Naive thymus-derived CD4-positive, alpha-beta T cell (primary cell): ENCODE measurements at regions not wholly inside any gene's neighbourhood (a gene's known extent, or its start where the extent isn't known, plus 50 kb on each side); places are given as distances from the start of the nearest gene placed in this dataset.

Experiments
- ATAC-seq: fragments of 150-1000 bp; cut with Tn5 transposase; 2 replicates; pipeline ENCODE4 v1.10.0; 2021; ENCODE audit warnings: mild to moderate bottlenecking, moderate library complexity
- CTCF ChIA-PET: fragments of 350-600 bp; sonication (Branson Sonifier 250); formaldehyde crosslinking; loops from one replicate; lab custom pipeline; 2021; ENCODE audit warnings: antibody characterized with exemption; lab: Charles Lee
- POLR2A ChIA-PET: fragments of 350-600 bp; sonication (Branson Sonifier 250); formaldehyde crosslinking; loops from one replicate; lab custom pipeline; 2021; ENCODE audit warnings: antibody characterized with exemption, inconsistent platforms; lab: Charles Lee
- DNase-seq, 9 donors: peaks; one replicate each; pipeline versions ENCODE4 v3.0.0 to v3.0.0-alpha.2; 2020 to 2022; ENCODE audit warnings: mixed read lengths in 1 of 9
- H3K27ac ChIP-seq: one replicate; pipeline ENCODE4 v1.7.0; 2013; ENCODE audit warnings: mild to moderate bottlenecking, low read depth, low read length, moderate library complexity
- H3K27me3 ChIP-seq, 2 donors: one replicate each; pipeline ENCODE4 v1.7.0; 2013; ENCODE audit warnings: low read length in 2 of 2, mild to moderate bottlenecking in 2 of 2, moderate library complexity in 2 of 2; ENCODE audit not compliant: control insufficient read depth in 2 of 2, insufficient read depth in 2 of 2
- H3K36me3 ChIP-seq, 3 experiments: 1 replicate in 2 of 3; 2 replicates in 1 of 3; pipeline ENCODE4 v1.7.0; 2013; ENCODE audit warnings: low read length in 3 of 3, mild to moderate bottlenecking in 3 of 3, moderate library complexity in 1 of 3; ENCODE audit not compliant: insufficient read depth in 3 of 3, control insufficient read depth in 2 of 3
- H3K4me1 ChIP-seq, 2 donors: one replicate each; pipeline ENCODE4 v1.7.0; 2013; ENCODE audit warnings: low read length in 2 of 2, mild to moderate bottlenecking in 2 of 2, moderate library complexity in 1 of 2; ENCODE audit not compliant: control insufficient read depth in 2 of 2, insufficient read depth in 2 of 2
- H3K4me3 ChIP-seq: 2 replicates; pipeline ENCODE4 v1.7.0; 2013; ENCODE audit warnings: mild to moderate bottlenecking, low read length
- H3K9me3 ChIP-seq, 3 experiments: 1 replicate in 2 of 3; 2 replicates in 1 of 3; pipeline ENCODE4 v1.7.0; 2013; ENCODE audit warnings: low read length in 3 of 3; ENCODE audit not compliant: control insufficient read depth in 2 of 3
- H3K27ac Mint-ChIP-seq, 9 donors: one replicate each; pipeline ENCODE4 v1.8.0; 2020 to 2022; ENCODE audit warnings: mixed read lengths in 9 of 9, mild to moderate bottlenecking in 8 of 9, moderate library complexity in 5 of 9, inconsistent platforms in 2 of 9
- H3K27me3 Mint-ChIP-seq, 5 donors: one replicate each; pipeline ENCODE4 v1.8.0; 2021 to 2022; ENCODE audit warnings: mixed read lengths in 5 of 5, mild to moderate bottlenecking in 1 of 5
- H3K36me3 Mint-ChIP-seq, 5 donors: one replicate each; pipeline ENCODE4 v1.8.0; 2020 to 2022; ENCODE audit warnings: mixed read lengths in 5 of 5, mild to moderate bottlenecking in 3 of 5, inconsistent platforms in 1 of 5
- H3K4me1 Mint-ChIP-seq, 7 donors: one replicate each; pipeline ENCODE4 v1.8.0; 2020 to 2022; ENCODE audit warnings: mixed read lengths in 7 of 7, mild to moderate bottlenecking in 3 of 7, inconsistent platforms in 1 of 7
- H3K4me3 Mint-ChIP-seq, 10 donors: one replicate each; pipeline ENCODE4 v1.8.0; 2020 to 2022; ENCODE audit warnings: mild to moderate bottlenecking in 10 of 10, mixed read lengths in 10 of 10, moderate library complexity in 6 of 10, inconsistent platforms in 2 of 10
- H3K9me3 Mint-ChIP-seq, 11 donors: one replicate each; pipeline ENCODE4 v1.8.0; 2020 to 2022; ENCODE audit warnings: mixed read lengths in 11 of 11, mild to moderate bottlenecking in 4 of 11, inconsistent platforms in 1 of 11, moderate library complexity in 1 of 11
- intact Hi-C, 2 donors: fragments of 100-400 bp; cut with micrococcal nuclease; formaldehyde crosslinking; loops; one replicate each; pipeline ENCODE4 v1.15.1; 2023

DNA sequence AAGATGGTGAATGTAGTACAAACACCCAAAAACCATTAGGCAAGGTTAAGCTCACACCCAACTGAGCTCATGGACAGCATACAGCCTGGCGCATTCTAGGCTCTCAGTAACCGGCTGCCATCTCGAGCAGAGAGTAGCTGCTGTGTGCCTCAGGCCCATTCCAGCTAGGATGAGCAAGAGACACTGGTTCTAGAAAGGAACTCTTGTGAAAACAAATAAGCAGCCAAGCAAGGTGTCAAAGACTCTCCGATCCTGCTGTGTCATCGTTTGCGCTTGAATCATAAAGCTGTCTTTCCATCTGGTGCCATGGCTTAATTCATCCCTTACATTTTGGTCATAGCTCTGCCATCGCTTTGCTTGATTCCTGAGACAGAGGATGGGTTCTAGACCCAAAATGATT is 135.4 kb upstream of the MSX2 start:
- Mint-ChIP-seq H3K9me3 (peaks cover 0 to 23% (median 6%) of the 10 kb centered on the region in 11 donors), H3K4me1 (no peaks in the 10 kb centered on the region), H3K27ac (no peak overlapping the region), H3K27me3 (peaks cover 0 to 10% (median 4%) of the 10 kb centered on the region in 5 donors), H3K36me3 (peaks cover 0 to 5% (median 0%) of the 10 kb centered on the region in 5 donors), H3K4me3 (no peak overlapping the region)
- no peak for ATAC-seq
- POLR2A ChIA-PET = no interaction called here
- intact Hi-C loops = no loop called here
- Histone ChIP-seq H3K27ac (no peak overlapping the region), H3K4me1 (no peaks in the 10 kb centered on the region), H3K36me3 (no peaks in the 10 kb centered on the region), H3K4me3 (no peak overlapping the region), H3K27me3 (no peaks in the 10 kb centered on the region), H3K9me3 (no peaks in the 10 kb centered on the region)
- no peak for DNase-seq
- CTCF ChIA-PET = no interaction called here

- no peak for ATAC-seq
- H3K4me3 Mint-ChIP-seq = no peak overlapping the region
- H3K4me1 Mint-ChIP-seq = no peaks in the 10 kb centered on the region
- H3K9me3 Mint-ChIP-seq = peaks cover 0 to 23% (median 6%) of the 10 kb centered on the region in 11 donors
- POLR2A ChIA-PET = no interaction called here
- H3K27ac Mint-ChIP-seq = no peak overlapping the region
- H3K4me1 ChIP-seq = no peaks in the 10 kb centered on the region
- DNase-seq = no peak
- CTCF ChIA-PET = no interaction called here
- no peaks in the 10 kb centered on the region for H3K36me3 ChIP-seq
- no peaks in the 10 kb centered on the region for H3K9me3 ChIP-seq
- intact Hi-C loops = no loop called here
- no peak overlapping the region for H3K27ac ChIP-seq
- peaks cover 0 to 10% (median 4%) of the 10 kb centered on the region in 5 donors for H3K27me3 Mint-ChIP-seq
- peaks cover 0 to 5% (median 0%) of the 10 kb centered on the region in 5 donors for H3K36me3 Mint-ChIP-seq
- no peak overlapping the region for H3K4me3 ChIP-seq
- no peaks in the 10 kb centered on the region for H3K27me3 ChIP-seq
These were observed 134.8 kb upstream of the MSX2 start for GRCh38 chr5:174589599-174589998.

DNA sequence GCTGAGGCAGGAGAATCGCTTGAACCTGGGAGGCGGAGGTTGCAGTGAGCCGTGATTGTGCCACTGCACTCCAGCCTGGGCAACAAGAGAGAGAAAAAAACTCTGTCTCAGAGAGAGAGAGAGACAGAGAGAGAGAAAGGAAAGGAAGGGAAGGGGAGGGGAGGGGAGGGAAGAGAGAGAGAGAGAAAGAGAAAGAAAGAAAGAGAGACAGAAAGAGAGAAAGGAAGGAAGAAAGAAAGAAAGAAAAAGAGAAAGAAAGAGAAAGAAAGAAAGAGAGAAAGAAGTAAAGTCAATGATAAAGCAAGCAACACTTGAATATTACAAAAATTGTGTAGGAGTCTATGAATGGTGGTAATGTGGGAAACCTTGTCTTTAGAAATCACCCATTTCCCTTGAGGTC is 133.6 kb upstream of the MSX2 start:
- DNase-seq = no peak
- POLR2A ChIA-PET = no interaction called here
- no peak overlapping the region for H3K27ac Mint-ChIP-seq

GRCh38 chr5:174596429-174596828 is 128.0 kb upstream of the MSX2 start:
- Histone ChIP-seq H3K9me3 (no peaks in the 10 kb centered on the region), H3K4me1 (no peaks in the 10 kb centered on the region), H3K4me3 (no peak overlapping the region), H3K36me3 (no peaks in the 10 kb centered on the region), H3K27ac (no peak overlapping the region), H3K27me3 (no peaks in the 10 kb centered on the region)
- intact Hi-C loops = no loop called here
- Mint-ChIP-seq H3K27ac (no peak overlapping the region), H3K36me3 (no peaks in the 10 kb centered on the region), H3K4me1 (peaks cover 0 to 5% (median 0%) of the 10 kb centered on the region in 7 donors), H3K4me3 (no peak overlapping the region), H3K27me3 (peaks cover 9 to 18% (median 11%) of the 10 kb centered on the region in 5 donors), H3K9me3 (peaks cover 0 to 5% (median 0%) of the 10 kb centered on the region in 11 donors)
- ATAC-seq (no peak), DNase-seq (no peak)
- ChIA-PET CTCF (no interaction called here), POLR2A (no interaction called here)

More for the DNA sequence above, 133.6 kb upstream of the MSX2 start:
- Mint-ChIP-seq H3K27me3 (peaks cover 0 to 9% (median 4%) of the 10 kb centered on the region in 5 donors), H3K36me3 (peaks cover 0 to 5% (median 0%) of the 10 kb centered on the region in 5 donors), H3K4me3 (no peak overlapping the region), H3K4me1 (no peaks in the 10 kb centered on the region), H3K9me3 (peaks cover 0 to 16% (median 5%) of the 10 kb centered on the region in 11 donors)
- no peaks in the 10 kb centered on the region for H3K27me3 ChIP-seq
- intact Hi-C loops = no loop called here
- no peaks in the 10 kb centered on the region for H3K36me3 ChIP-seq
- ATAC-seq = no peak
- H3K4me3 ChIP-seq = no peak overlapping the region
- H3K4me1 ChIP-seq = no peaks in the 10 kb centered on the region
- CTCF ChIA-PET = no interaction called here
- H3K9me3 ChIP-seq = no peaks in the 10 kb centered on the region
- no peak overlapping the region for H3K27ac ChIP-seq

DNA sequence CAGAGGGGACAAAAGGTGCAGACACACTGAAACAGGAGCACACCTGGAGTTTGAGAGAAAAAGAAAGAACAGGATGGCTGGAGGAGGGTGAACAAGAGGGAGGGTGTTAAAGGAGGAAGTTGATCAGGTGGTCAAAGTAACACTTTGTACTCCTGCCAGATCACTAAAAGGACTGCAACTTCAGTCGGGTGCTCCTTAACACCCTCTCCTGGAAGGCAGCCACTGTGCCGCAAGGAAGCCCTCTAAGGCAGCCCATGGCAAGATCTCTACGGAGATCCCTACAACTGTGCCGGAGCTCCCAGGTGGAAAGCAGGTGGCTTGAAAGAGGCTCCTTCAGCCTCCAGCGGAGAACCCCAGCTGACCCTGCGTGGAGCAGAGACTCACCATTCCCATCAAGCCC is 124.4 kb upstream of the MSX2 start:
- H3K4me3 Mint-ChIP-seq = peak overlapping the region in 1 of 10 donors; percentile 54
- DNase-seq = no peak
- peaks cover 0 to 6% (median 1%) of the 10 kb centered on the region in 11 donors for H3K9me3 Mint-ChIP-seq
- H3K27ac Mint-ChIP-seq = no peak overlapping the region
- H3K9me3 ChIP-seq = no peaks in the 10 kb centered on the region
- no peaks in the 10 kb centered on the region for H3K36me3 Mint-ChIP-seq
- no peaks in the 10 kb centered on the region for H3K36me3 ChIP-seq
- no peaks in the 10 kb centered on the region for H3K27me3 ChIP-seq
- no peak overlapping the region for H3K27ac ChIP-seq
- no peak for ATAC-seq
- peaks cover 9 to 18% (median 11%) of the 10 kb centered on the region in 5 donors for H3K27me3 Mint-ChIP-seq
- H3K4me3 ChIP-seq = no peak overlapping the region
- ChIA-PET CTCF (no interaction called here), POLR2A (no interaction called here)
- H3K4me1 Mint-ChIP-seq = peaks cover 0 to 5% (median 0%) of the 10 kb centered on the region in 7 donors
- no peaks in the 10 kb centered on the region for H3K4me1 ChIP-seq
- intact Hi-C loops = no loop called here

- Histone ChIP-seq H3K27me3 (no peaks in the 10 kb centered on the region), H3K9me3 (no peaks in the 10 kb centered on the region), H3K4me3 (no peak overlapping the region), H3K27ac (no peak overlapping the region), H3K36me3 (no peaks in the 10 kb centered on the region), H3K4me1 (no peaks in the 10 kb centered on the region)
- Mint-ChIP-seq H3K4me1 (peaks cover 0 to 5% (median 0%) of the 10 kb centered on the region in 7 donors), H3K36me3 (peaks cover 0 to 6% (median 0%) of the 10 kb centered on the region in 5 donors), H3K27me3 (peaks cover 6 to 16% (median 12%) of the 10 kb centered on the region in 5 donors), H3K4me3 (no peak overlapping the region), H3K9me3 (peaks cover 0 to 10% (median 4%) of the 10 kb centered on the region in 11 donors), H3K27ac (no peak overlapping the region)
- intact Hi-C loops = no loop called here
- POLR2A ChIA-PET = no interaction called here
- no peak for DNase-seq
- no peak for ATAC-seq
- CTCF ChIA-PET = no interaction called here
These were observed 122.4 kb upstream of the MSX2 start for GRCh38 chr5:174601946-174602345.

GRCh38 chr5:174606153-174606552 is 118.2 kb upstream of the MSX2 start:
- no peaks in the 10 kb centered on the region for H3K9me3 ChIP-seq
- ChIA-PET POLR2A (no interaction called here), CTCF (no interaction called here)
- Mint-ChIP-seq H3K4me3 (peak overlapping the region in 1 of 10 donors; percentile 42), H3K36me3 (peaks cover 0 to 10% (median 0%) of the 10 kb centered on the region in 5 donors), H3K9me3 (peaks cover 0 to 14% (median 4%) of the 10 kb centered on the region in 11 donors), H3K27ac (no peak overlapping the region), H3K4me1 (no peaks in the 10 kb centered on the region), H3K27me3 (peaks cover 0 to 28% (median 7%) of the 10 kb centered on the region in 5 donors)
- intact Hi-C loops = no loop called here
- no peaks in the 10 kb centered on the region for H3K27me3 ChIP-seq
- H3K36me3 ChIP-seq = no peaks in the 10 kb centered on the region
- no peak for ATAC-seq
- no peaks in the 10 kb centered on the region for H3K4me1 ChIP-seq
- DNase-seq = no peak
- H3K27ac ChIP-seq = no peak overlapping the region
- no peak overlapping the region for H3K4me3 ChIP-seq
